ENCODE measurements at regions not wholly inside any gene's neighbourhood (a gene's known extent, or its start where the extent isn't known, plus 50 kb on each side); places are given as distances from the start of the nearest gene placed in this dataset.

DNA sequence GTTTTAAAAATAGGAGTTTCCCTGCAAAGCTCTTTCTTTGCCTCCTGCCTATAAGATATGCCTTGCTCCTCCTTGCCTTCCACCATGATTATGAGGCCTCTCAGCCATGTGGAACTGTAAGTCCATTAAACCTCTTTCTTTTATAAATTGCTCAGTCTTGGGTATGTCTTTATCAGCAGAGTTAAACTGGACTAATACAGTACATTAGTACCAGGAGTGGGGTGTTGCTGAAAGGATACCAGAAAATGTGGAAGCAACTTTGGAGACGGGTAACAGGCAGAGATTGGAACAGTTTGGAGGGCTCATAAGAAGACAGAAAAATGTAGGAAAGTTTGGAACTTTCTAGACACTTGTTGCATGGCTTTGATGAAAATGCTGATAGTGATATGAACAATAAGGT lies 709.9 kb downstream of the LUZP2 start:
- no peak for TF ChIP-seq EZH2 (IDR thresholded peaks at IDR 0.05; ENCODE audit: insufficient read depth, poor library complexity, severe bottlenecking)
- no peak for TF ChIP-seq EZH2phosphoT487 (IDR thresholded peaks at IDR 0.05; ENCODE audit: insufficient read depth, low read depth)

Data from GM23248 (cell line).